ENCODE measurements at regions not wholly inside any gene's neighbourhood (a gene's known extent, or its start where the extent isn't known, plus 50 kb on each side); places are given as distances from the start of the nearest gene placed in this dataset.
"Not testable (repeated sequence)": the region's sequence is repeated elsewhere in the genome, so short reads cannot be mapped to it uniquely, and the experiment has no call there.

DNA sequence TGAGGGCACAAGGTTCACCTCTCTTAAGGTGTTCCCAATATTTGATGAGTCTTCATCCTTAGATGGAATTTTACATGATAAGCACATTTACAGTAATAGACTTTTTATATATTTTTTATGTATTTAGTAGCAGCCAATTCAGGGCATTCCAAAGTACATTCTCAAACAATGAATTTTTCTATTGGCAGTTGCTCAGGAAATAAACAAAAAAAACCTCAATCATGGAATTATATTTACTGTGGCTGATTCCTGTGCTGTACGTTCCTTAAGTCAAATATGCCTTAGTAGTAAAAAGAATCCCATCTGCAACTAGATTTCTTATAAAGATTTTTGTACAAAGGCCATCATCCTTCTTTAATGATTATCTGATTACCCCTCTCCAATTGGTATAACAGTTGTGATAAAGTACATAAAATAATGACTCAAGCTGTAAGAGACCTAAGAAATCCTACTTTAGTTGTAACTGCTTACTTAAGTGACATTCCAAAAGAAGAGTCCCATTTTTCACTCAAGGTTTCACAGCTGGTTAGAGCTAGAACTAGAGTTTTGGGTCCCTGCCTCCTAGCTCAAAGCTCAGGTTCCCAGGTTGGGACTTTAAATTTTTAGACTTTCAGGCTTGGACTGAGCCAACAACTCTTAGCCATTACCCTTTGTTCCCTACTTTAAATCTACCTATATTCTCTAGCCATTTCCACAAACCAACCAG is 152.7 kb downstream of the FHIP1A start:
- DNase-seq (ENCODE audit: low read depth), result peak; percentile 39

DNA sequence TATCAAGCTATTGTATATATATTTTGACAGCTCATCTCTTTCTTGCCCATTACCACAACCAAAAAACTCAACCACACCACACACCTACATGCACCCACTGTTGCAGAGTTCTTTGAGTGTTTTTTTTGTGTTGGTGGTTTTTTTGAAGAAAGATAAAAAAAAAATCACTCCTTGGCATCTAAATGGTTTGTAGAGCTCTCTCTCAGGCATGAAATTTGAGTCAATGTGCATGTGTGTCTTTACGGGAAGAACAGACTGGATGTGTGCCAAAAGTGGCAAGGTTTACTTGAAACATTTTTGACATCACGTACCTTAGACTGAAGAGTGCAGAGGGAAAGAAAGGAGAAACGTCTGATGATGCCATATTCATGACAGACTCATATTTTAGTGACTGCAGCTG is 154.2 kb downstream of the FHIP1A start:
- no peak for DNase-seq (ENCODE audit: low read depth)

DNA sequence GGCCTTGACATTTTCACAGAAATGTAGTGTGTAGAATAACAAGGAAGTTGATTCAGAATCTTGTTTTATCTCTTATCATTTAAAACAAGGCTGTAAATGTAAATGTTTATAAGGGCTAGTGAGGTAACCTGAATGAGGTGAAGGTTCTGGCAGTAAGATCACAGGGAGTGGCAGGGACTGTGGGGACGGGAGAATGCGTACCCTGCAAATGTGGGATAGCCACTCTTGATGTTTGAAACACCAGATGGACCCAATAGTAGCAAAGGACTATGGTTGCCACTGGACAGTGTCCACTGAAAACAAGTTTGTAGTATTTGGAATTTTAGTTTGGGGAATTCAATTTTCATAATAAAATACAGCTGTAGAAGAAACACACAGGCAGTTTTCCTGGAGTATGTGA is 155.3 kb downstream of the FHIP1A start:
- no peak for DNase-seq (ENCODE audit: low read depth)

DNA sequence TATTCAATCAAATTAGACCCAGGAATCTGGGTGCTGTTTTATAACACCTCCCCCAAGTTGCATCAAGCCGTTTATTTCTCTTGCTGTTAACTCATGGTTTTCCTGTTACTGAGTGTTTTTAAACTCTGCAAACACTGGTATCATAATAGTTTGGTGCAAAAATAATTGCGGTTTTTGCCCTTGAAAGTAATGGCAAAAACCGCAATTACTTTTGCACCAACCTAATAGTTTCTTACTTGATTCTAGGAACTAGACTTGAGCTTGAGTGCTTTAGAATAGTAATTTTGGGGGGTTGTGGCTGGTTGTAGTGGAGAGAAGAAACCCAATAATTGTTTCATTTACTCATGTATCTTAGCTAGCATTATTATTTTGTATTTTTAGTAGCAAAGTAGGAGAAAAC is 156.6 kb downstream of the FHIP1A start:
- no peak for DNase-seq (ENCODE audit: low read depth)

DNA sequence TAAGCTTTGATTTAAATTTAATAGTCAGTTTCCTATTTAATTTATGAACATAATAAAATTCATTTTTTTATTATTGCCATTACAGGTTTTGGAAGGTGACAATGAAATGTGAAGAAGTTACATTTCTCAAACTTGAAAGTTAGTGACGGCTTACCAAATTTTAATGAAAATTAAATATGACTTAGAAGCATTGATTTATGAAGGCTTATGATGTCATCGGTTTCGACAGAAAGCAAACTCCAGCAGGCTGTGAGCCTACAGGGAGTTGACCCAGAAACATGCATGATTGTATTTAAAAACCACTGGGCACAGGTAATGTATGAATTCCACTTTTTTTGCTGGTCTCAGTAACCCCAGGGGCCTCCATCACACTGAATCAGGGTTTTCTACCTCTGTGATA is 157.1 kb downstream of the FHIP1A start:
- DNase-seq (ENCODE audit: low read depth), result no peak

DNA sequence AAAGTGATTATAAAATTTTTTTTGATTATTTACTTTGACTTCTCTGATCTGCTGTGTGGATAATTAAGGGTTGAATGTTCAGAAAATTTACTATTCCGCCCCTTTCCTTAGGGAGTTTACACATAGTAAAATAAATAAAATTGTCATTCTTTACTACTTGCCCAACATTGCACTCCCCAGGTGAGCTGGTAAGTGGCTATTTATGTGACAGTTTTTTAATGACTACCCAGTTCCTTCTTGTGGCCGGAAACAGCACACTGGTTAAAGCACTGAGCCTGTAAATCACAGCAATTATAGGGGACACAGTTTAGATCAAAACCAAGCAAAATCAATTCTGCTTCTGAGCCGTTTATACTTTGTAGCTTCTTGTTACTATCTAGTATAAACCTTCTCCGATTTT is 158.1 kb downstream of the FHIP1A start:
- DNase-seq (ENCODE audit: low read depth), result no peak

DNA sequence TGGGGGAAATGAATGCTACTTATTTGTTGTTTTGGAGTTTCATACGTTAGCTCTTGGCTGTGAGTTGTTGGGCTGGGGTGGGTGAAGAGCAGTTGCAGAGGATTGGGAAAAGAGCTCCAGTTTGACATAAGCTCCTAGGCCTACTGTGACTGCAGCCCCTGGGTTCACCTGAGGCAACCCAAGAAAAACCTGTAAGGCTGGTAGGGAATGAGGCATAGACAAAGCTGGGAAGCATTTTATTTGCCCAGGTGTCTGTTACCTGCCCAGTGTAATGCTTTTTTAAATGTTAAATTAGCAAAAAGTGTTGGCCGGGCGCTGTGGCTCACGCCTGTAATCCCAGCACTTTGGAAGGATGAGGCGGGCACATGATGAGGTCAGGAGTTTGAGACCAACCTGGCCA is 160.0 kb downstream of the FHIP1A start:
- DNase-seq (ENCODE audit: low read depth), result no peak

DNA sequence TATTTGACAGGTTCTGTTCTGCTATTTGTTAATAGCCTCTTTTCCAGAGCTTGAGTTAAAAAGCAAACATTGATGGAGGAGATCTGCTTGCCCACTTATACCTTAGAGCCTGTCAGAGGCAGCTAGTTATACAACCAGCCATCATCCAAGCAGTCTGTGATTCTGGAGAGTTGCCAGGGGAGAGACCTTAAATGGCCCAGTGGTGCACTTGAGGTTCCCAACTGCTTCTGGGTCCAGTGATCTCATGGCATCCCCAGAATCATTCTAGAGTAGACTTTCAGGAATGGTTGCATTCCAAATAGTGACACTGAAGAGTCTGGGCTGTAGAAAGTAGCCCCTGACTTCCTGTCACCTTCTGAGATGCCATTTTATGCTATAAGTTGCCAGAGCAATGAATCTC is 160.7 kb downstream of the FHIP1A start:
- DNase-seq (ENCODE audit: low read depth), result no peak

DNA sequence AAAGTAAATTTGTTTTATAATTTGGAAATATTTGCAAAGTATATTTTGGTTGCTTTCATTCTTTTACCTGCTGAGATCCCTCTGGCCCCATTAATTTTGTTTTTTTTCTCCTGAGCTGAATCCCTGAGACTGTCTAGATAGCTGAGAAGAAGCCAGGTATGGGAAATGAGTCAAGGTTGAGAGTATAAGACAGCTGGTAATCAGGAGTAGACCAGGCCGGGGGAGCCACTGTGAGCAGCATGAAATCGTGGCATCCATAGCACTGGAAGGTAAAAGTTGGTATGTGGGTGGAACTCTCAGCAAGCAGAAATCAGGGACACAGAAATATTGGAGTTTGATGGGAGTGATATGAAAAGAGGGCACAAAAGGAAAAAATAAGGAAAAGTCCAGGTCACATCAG is 164.5 kb downstream of the FHIP1A start:
- no peak for DNase-seq (ENCODE audit: low read depth)

DNA sequence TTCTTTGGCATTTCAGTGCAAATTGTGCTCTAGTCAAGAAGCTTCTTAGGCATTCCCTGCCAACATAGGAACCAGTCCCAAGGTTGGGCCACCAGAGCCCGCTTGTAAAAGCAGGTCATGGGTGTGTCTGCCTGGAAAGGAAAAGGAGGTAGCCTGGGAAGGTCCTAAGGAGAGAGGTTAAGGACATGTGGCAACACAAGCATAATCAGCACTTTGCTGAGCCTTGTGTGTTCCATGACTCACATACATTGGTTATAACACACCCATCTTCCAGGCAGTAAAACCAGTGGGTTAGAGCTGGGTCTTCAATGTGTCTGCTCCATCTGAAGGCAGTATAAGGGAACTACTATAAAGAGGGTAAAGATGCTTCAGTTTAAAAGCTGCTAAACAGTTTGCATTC is 165.0 kb downstream of the FHIP1A start:
- no peak for DNase-seq (ENCODE audit: low read depth)

DNA sequence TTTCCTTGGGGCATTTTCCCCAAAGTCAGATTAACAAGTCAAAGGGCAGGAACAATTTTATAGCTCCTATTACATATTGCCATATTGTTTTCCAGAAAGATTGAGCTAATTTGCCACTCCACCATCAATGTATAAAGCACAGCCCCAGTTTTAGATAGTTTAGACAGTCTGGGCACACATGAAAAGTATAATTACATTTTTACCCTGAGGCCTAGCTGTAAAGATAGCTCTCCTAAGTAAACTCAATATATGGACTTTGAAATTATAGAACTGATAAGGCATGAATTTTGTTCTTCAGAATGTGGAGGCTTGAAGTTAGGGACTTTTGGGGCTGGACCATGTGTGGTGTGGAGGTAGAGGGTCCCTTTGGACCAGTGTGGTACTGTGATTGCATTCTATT is 166.0 kb downstream of the FHIP1A start:
- no peak for DNase-seq (ENCODE audit: low read depth)

DNA sequence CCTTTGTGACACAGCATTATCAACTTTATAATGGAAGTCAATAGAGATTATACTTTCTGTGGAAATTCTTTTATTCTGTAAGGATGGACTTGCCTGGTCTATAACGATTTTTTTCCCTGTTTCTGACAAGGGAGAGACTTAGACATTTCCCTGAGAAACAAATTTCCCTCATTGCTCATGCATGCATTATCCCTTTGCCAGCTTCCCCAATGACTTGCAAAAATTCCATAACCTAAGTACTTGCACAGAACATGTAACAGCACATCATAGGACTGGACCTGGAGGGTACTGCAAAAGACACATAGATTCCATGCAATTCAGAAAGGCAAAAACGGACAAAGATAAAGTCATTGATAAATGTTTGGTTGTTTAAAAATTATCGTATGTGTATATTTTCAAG is 166.7 kb downstream of the FHIP1A start:
- no peak for DNase-seq (ENCODE audit: low read depth)

DNA sequence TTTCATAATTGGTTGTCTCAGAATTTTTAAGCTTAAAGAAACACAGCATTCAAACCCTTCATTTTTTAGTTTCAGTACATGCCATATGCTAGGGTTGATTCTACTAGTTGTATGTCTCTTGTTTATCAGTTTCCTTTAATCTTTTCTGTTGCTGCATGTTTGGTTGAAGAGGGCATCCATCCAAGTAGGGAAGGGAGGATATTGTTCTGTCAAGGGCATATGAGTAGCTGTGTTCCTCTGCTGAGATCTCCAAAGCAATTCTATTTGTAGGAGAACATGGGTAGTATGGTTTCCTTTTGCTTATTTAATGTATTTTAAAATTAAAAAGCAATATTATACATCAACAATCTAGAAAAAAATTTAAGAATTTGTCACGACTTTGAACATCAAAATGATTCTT is 167.7 kb downstream of the FHIP1A start:
- no peak for DNase-seq (ENCODE audit: low read depth)

DNA sequence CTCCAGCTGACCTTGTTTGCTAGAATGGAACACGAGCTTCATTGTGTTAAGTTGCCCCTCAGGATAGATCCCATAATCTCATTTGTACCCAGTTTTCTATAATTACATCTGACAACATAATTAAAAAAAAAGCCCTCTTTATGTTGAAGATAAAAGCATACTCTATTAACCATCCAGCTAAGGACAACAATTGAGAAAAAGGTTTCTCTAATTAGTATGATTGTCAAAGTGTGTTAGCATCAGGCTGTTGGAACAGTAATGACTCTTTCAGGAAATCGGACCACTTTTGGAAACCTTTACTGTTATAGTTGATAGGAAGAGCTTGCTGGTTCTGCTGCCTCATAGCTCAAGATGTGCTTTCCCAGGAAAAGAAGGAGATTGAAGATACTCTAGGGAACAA is 172.6 kb downstream of the FHIP1A start:
- no peak for DNase-seq (ENCODE audit: low read depth)

DNA sequence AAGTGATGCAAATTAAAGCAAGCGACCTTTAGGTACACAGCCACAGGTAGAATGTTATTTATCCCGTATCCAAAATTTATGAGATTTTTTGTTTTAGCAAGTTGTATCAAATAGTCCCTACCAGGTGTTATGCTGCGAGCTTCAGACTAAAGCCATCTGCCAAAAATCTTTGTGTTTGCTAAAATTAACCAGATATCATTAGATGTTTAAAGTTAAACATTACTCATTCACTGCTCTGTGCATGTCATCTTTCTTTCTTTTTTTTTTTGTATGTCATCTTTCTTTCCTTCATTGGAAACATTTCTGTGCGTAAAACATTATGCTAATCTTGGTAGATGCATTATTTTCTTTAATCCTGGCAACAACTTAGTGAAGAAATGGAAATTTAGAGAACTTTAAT is 173.1 kb downstream of the FHIP1A start:
- DNase-seq (ENCODE audit: low read depth), result no peak

DNA sequence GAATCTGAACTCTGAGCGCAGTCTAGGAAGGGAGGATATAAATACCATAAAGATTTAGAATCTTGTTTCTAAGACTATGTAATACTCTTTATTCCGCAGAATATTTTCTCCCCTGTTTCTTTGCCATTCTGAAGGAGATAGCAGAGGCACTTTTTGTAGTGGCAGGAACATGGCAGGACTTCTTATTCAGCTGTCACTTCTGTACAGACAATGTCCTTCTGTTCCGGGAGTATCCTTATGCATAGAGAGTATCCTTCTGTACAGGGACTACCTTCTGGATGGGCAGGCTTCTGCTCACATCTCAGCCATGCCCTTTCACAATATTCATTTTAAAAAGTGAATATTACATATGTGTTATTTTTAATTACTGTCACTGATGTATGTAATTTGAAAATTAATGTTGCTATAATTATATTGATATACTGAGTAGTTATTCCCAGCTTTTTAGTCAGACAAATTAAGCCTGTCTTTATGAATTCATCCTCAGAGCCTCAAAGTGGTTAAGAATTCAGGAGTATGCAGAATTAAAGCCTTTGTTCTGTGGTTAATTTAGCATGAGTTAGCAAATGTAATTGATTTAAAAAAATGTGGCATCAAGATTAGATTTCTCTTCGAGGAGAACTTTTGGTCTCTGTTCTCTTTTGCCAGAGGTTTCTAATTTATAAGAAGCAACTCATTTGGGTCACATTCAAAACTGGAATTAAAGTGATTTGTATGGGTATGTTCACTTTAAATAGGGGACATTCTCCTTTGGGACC is 174.4 kb downstream of the FHIP1A start:
- DNase-seq (ENCODE audit: low read depth), result no peak

DNA sequence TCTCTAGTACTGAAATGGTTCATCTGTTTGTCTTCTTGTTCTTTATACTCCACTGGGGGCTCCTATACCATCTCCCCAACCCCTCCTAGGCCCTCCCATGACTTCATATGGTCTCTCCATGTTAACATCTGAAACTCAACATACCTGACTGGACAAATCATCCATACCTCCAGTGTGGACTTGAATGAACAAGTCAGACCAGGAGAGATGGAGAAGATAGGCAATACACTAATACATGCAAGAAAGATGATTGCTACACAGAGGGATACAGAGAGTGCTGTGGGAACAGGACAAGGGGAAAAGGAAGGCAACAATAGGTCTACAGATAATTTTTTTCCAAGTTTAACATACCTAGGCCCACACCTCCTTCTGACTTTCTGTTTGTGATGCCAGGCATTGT is 175.1 kb downstream of the FHIP1A start:
- no peak for DNase-seq (ENCODE audit: low read depth)

DNA sequence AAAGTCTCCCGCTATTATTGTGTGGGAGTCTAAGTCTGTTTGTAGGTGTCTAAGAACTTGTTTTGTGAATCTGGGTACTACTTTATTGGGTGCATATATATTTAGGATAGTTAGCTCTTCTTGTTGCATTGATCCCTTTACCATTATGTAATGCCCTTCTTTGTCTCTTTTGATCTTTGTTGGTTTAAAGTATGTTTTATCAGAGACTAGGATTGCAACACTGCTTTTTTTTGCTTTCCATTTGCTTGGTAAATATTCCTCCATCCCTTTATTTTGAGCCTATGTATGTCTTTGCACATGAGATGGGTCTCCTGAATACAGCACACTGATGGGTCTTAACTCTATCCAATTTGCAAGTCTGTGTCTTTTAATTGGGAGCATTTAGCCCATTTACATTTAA is 165.2 kb downstream of the GATB start:
- DNase-seq (ENCODE audit: low read depth), result not testable (repeated sequence)

DNA sequence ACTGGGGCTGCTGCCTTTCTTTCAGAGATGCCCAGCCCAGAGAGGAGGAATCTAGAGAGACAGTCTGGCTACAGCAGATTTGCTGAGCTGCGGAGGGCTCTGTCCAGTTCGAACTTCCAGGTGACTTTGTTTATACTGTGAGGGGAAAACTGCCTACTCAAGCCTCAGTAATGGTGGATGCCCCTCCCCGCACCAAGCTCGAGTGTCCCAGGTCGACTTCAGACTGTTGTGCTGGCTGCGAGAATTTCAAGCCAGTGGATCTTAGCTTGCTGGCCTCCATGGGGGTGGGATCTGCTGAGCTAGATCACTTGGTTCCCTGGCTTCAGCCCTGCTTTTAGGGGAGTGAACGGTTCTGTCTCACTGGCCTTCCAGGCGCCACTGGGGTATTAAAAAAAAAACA is 163.1 kb downstream of the GATB start:
- DNase-seq (ENCODE audit: low read depth), result not testable (repeated sequence)

DNA sequence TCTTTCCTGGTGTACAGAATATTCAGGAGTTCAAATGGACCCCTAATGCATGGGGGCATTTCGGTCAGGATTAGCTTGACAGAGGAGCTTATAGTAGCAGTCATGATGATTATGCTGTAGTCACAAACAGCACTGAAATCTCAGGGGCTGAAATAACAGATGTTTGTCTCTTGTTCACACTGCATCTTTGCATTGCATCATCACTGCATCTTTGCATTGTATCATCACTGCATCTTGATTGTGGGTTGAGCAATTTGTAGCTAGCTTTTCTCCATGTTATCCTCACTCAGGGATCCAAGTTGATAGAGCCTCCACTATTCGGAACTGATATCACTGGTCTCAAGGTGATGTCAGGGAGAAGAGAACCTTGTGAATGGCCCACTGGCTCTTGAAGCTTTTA is 160.9 kb downstream of the GATB start:
- peak; percentile 42 for DNase-seq (ENCODE audit: low read depth)

DNA sequence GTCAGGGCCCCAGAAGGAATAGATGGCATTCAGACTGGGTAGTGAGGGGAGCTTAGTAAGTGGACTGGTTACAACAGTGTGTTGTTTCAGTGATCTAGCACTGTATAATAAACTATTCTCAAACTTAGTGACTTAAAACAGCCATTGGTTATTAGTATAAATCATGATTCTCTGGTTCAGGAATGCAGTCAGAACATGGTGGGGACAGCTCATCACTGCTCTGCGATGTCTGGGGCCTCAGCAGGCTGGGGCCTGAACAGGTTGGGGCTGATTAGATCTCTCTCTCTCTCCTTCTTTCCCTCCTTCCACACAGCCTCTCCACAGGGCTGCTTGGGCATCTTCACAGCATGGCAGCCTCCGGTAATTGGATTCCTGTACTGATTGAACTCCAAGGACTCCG is 160.4 kb downstream of the GATB start:
- no peak for DNase-seq (ENCODE audit: low read depth)

DNA sequence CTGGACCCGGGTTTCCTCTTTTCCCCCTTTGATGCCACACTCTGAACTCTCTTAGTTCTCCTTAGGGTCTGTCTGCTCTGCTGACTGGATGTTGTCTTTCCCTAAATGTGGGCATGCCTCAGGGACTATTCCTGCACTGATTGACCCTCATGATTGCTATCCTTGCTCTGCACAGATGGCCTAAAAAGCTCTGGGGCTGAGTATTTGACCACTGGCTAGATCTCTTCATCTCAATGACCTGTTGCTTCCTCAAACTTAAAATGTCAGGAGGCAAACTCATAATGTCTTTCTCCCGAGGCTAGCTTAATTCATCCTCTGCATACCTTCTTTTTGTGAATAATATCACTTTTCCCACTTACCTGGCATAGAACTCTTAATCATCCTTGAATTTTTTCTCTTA is 157.4 kb downstream of the GATB start:
- DNase-seq (ENCODE audit: low read depth), result no peak

DNA sequence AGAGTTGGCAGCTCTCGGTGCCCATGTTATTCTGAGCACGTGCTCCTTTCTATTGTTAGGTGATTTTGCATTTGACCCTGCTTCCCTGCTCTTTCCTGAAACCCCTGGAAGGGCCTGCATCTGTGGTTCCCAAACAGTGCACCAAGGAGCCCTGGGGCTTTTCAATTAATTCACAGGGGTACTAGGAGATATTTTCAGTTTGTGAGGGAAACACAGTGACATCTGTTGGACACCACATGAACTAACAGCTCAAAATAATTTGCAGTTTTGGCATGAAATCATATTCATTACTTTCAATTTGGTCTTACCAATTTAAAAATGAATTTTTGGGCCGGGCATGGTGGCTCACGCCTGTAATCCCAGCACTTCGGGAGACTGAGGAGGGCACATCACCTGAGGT is 156.6 kb downstream of the GATB start:
- peak; percentile 17 for DNase-seq (ENCODE audit: low read depth)

DNA sequence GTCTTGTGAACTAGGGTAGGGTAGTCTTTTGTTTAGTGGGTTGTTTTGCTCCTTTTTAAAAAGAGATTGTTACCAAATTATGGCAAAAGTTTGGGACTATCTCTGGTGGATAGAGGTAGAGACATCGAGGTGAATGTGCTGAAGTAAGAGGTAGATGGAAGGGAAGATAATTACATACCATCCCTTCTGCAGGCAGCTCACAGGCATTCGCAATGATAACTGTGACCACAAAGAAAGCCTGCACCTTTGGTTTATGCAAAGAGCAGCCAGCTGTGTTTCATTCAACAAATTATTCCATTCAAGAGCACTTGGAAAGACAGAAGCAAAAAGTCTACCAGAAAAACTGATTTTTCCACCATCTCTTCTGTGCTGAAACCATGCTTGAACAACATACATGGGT is 155.6 kb downstream of the GATB start:
- no peak for DNase-seq (ENCODE audit: low read depth)

Data from fibroblast of gingiva (primary cell).